Jurkat, Clone E6-1 (cell line): ENCODE measurements at regions not wholly inside any gene's neighbourhood (a gene's known extent, or its start where the extent isn't known, plus 50 kb on each side); places are given as distances from the start of the nearest gene placed in this dataset.
"Not testable (repeated sequence)": the region's sequence is repeated elsewhere in the genome, so short reads cannot be mapped to it uniquely, and the experiment has no call there.

Experiments
- DNase-seq: peaks from one replicate; pipeline ENCODE4 v3.0.0-alpha.2; 2011; ENCODE audit warnings: low read depth, low spot score
- H3K4me3 ChIP-seq: 2 replicates; pipeline ENCODE4 v1.5.1; 2011; ENCODE audit warnings: mild to moderate bottlenecking, low read length, control low read depth, moderate library complexity

- DNase-seq, result no peak
- no peak overlapping the region for H3K4me3 ChIP-seq
These were observed 127.2 kb downstream of the FAM161A start for GRCh38 chr2:61726456-61727209.

GRCh38 chr2:61723364-61723763 is 130.5 kb downstream of the FAM161A start:
- H3K4me3 ChIP-seq, DNase-seq: not testable (repeated sequence)

GRCh38 chr2:61722800-61723199 is 131.1 kb downstream of the FAM161A start:
- H3K4me3 ChIP-seq, result no peak overlapping the region
- no peak for DNase-seq

GRCh38 chr2:61722318-61722717 is 131.5 kb downstream of the FAM161A start:
- H3K4me3 ChIP-seq, result no peak overlapping the region
- DNase-seq, result no peak

- DNase-seq, result no peak
These were observed 132.5 kb downstream of the FAM161A start for GRCh38 chr2:61721382-61721781.

GRCh38 chr2:61720911-61721310 is 132.9 kb downstream of the FAM161A start:
- no peak for DNase-seq
- H3K4me3 ChIP-seq, result no peak overlapping the region

More at GRCh38 chr2:61721382-61721781, 132.5 kb downstream of the FAM161A start:
- no peak overlapping the region for H3K4me3 ChIP-seq

GRCh38 chr2:61718965-61719364 is 134.9 kb downstream of the FAM161A start:
- DNase-seq, result no peak
- H3K4me3 ChIP-seq, result no peak overlapping the region

GRCh38 chr2:61715506-61715905 is 138.4 kb downstream of the FAM161A start:
- no peak for DNase-seq
- no peak overlapping the region for H3K4me3 ChIP-seq

- H3K4me3 ChIP-seq, result no peak overlapping the region
- no peak for DNase-seq
These were observed 139.7 kb downstream of the FAM161A start for GRCh38 chr2:61714210-61714609.

GRCh38 chr2:61713457-61713856 is 140.4 kb downstream of the FAM161A start:
- no peak for DNase-seq
- H3K4me3 ChIP-seq, result no peak overlapping the region

- no peak for DNase-seq
- no peak overlapping the region for H3K4me3 ChIP-seq
These were observed 141.8 kb downstream of the FAM161A start for GRCh38 chr2:61712060-61712459.

GRCh38 chr2:61710711-61711110 is 143.1 kb downstream of the FAM161A start:
- no peak overlapping the region for H3K4me3 ChIP-seq
- DNase-seq, result no peak

GRCh38 chr2:61707984-61708852 is 145.6 kb downstream of the FAM161A start:
- no peak for DNase-seq
- H3K4me3 ChIP-seq, result no peak overlapping the region

- DNase-seq, result no peak
- H3K4me3 ChIP-seq, result no peak overlapping the region
These were observed 148.2 kb downstream of the FAM161A start for GRCh38 chr2:61705625-61706024.

GRCh38 chr2:61704364-61704763 is 149.5 kb downstream of the FAM161A start:
- DNase-seq, result no peak
- no peak overlapping the region for H3K4me3 ChIP-seq

- no peak overlapping the region for H3K4me3 ChIP-seq
- DNase-seq, result no peak
These were observed 151.8 kb downstream of the FAM161A start for GRCh38 chr2:61702088-61702467.

- H3K4me3 ChIP-seq, result no peak overlapping the region
- no peak for DNase-seq
These were observed 153.4 kb downstream of the FAM161A start for GRCh38 chr2:61700464-61700863.

GRCh38 chr2:61694312-61695274 is 156.4 kb upstream of the XPO1 start:
- DNase-seq, result peak; percentile 9
- H3K4me3 ChIP-seq, result peak overlapping the region; percentile 58

- no peak for DNase-seq
- no peak overlapping the region for H3K4me3 ChIP-seq
These were observed 155.6 kb upstream of the XPO1 start for GRCh38 chr2:61693744-61694143.
